ENCODE measurements at regions not wholly inside any gene's neighbourhood (a gene's known extent, or its start where the extent isn't known, plus 50 kb on each side); places are given as distances from the start of the nearest gene placed in this dataset.

GRCh38 chr13:82802528-82802927, 1079.7 kb downstream of the SLITRK1 start:
- BruUV-seq (replicated peaks) = no TSS peak
- Histone ChIP-seq H3K4me1 (ENCODE audit: control insufficient read depth, insufficient read depth, low read length) (no peaks in the 10 kb centered on the region), H3K9me1 (ENCODE audit: insufficient read depth, low read length) (no peaks in the 10 kb centered on the region), H3K9ac (ENCODE audit: low read depth, low read length) (no peak overlapping the region), H2AK5ac (ENCODE audit: low read depth, low read length) (no peak overlapping the region), H3K79me1 (ENCODE audit: low read depth in 1 of 2, low read length in 2 of 2) (no peaks in the 10 kb centered on the region), H3K23ac (ENCODE audit: low read depth, low read length) (no peak overlapping the region), H4K5ac (ENCODE audit: low read depth, low read length) (no peak overlapping the region), H2BK20ac (ENCODE audit: low read depth, low read length) (no peak overlapping the region), H3K27ac (ENCODE audit: insufficient read depth, low read length) (no peak overlapping the region), H3K4ac (ENCODE audit: low read depth, low read length) (no peak overlapping the region), H3K4me2 (ENCODE audit: low read depth, low read length) (no peak overlapping the region), H3K36me3 (ENCODE audit: control insufficient read depth, insufficient read depth, low read length) (no peaks in the 10 kb centered on the region), H3K4me3 (ENCODE audit: insufficient read depth, low read depth, low read length) (no peak overlapping the region), H4K20me1 (ENCODE audit: insufficient read depth, low read length) (no peaks in the 10 kb centered on the region), H3K18ac (ENCODE audit: low read depth, low read length) (no peak overlapping the region), H3K14ac (replicated peaks; ENCODE audit: low read depth, low read length) (no peak overlapping the region), H3K9me3 (ENCODE audit: control insufficient read depth, insufficient read depth, low read length) (no peaks in the 10 kb centered on the region), H2BK15ac (ENCODE audit: low read depth, low read length) (no peak overlapping the region), H3K56ac (ENCODE audit: extremely low read depth, insufficient read depth, low read length) (no peak overlapping the region), H4K8ac (ENCODE audit: low read depth in 2 of 2, low read length in 2 of 2) (no peak overlapping the region), H2AFZ (replicated peaks; ENCODE audit: low read length, poor library complexity) (no peak overlapping the region), H4K91ac (ENCODE audit: insufficient read depth, low read depth, low read length) (no peak overlapping the region), H2AK9ac (replicated peaks; ENCODE audit: low read depth, low read length, poor library complexity) (no peak overlapping the region), H2BK5ac (ENCODE audit: low read depth, low read length, poor library complexity, severe bottlenecking) (no peak overlapping the region), H2BK120ac (ENCODE audit: low read depth, low read length) (no peak overlapping the region), H3K27me3 (ENCODE audit: control insufficient read depth, insufficient read depth, low read length) (no peaks in the 10 kb centered on the region)
- CTCF ChIA-PET = no interaction called here
- DNase-seq (no peak), ATAC-seq (ENCODE audit: low read depth) (no peak)
- intact Hi-C loops (cut with micrococcal nuclease) = no loop called here
- dilution Hi-C loops (cut with HindIII; ENCODE audit: low sequenced_read_pairs, unreplicated experiment) = no loop called here
- POLR2A ChIA-PET (ENCODE audit: unreplicated experiment) = no interaction called here
- WGBS, 2 experiments (ENCODE audit: extremely low coverage in 2 of 2, insufficient read length in 1 of 2) = no CpG with 5 or more reads among the region's 3 CpGs
- no peak for TF ChIP-seq RAD21 (IDR thresholded peaks at IDR 0.05; ENCODE audit: low read length)
- in situ Hi-C loops (cut with MboI; ENCODE audit: low sequenced_read_pairs) = no loop called here

Data from IMR-90 (cell line).